ENCODE measurements at regions not wholly inside any gene's neighbourhood (a gene's known extent, or its start where the extent isn't known, plus 50 kb on each side); places are given as distances from the start of the nearest gene placed in this dataset.
"Not testable (repeated sequence)": the region's sequence is repeated elsewhere in the genome, so short reads cannot be mapped to it uniquely, and the experiment has no call there.

GRCh38 chr10:109215291-109216075, 707.8 kb downstream of the XPNPEP1 start (continued):
- TF ChIP-seq ZC3H11A (IDR thresholded peaks at IDR 0.05), result no peak
- no peak for TF ChIP-seq USF2 (IDR thresholded peaks at IDR 0.05)
- TF ChIP-seq REST (IDR thresholded peaks at IDR 0.05), result no peak
- TF ChIP-seq PBX3 (IDR thresholded peaks at IDR 0.05), result no peak

- CTCF ChIA-PET; DNase-seq (ENCODE audit: low read depth in 1 of 2, low spot score in 1 of 2): not testable (repeated sequence)
Observed at GRCh38 chr10:109214891-109215290, 708.4 kb downstream of the XPNPEP1 start.

GRCh38 chr10:109207361-109207760, 716.0 kb downstream of the XPNPEP1 start:
- FAIRE-seq (no peak), ATAC-seq (no peak), DNase-seq (ENCODE audit: low read depth in 1 of 2, low spot score in 1 of 2) (no peak)
- ChIA-PET POLR2A (no interaction called here), CTCF (interaction anchor here (0.7 kb wide), 1 partner anchor 13 kb away, joined by 3 read pairs; no protein-coding TSS in a partner anchor)
- Histone ChIP-seq H3K9me3 (no peaks in the 10 kb centered on the region), H3K4me1 (no peaks in the 10 kb centered on the region), H3K4me3 (no peak overlapping the region), H3K27ac (no peak overlapping the region), H3K4me2 (no peak overlapping the region)
- 0% methylated on average over 1 of the region's 1 CpG for WGBS (ENCODE audit: missing lambda C conversion rate)
- TF ChIP-seq FOSB (CRISPR knock-in tag; IDR thresholded peaks at IDR 0.05) (no peak), NPAS2 (CRISPR knock-in tag; IDR thresholded peaks at IDR 0.05; ENCODE audit: borderline replicate concordance) (no peak), POLR2A (IDR thresholded peaks at IDR 0.05; ENCODE audit: low read length) (no peak), HDAC2 (IDR thresholded peaks at IDR 0.05) (no peak), MYC (IDR thresholded peaks at IDR 0.05; ENCODE audit: borderline replicate concordance, low read length) (no peak), HMGXB4 (CRISPR knock-in tag; IDR thresholded peaks at IDR 0.05; ENCODE audit: borderline replicate concordance) (no peak)

More at GRCh38 chr10:109214891-109215290, 708.4 kb downstream of the XPNPEP1 start:
- H3K4me3 ChIP-seq, POLR2A ChIA-PET, H3K4me2 ChIP-seq, ATAC-seq, FAIRE-seq, H3K4me1 ChIP-seq, H3K27ac ChIP-seq, H3K9me3 ChIP-seq: not testable (repeated sequence)
- WGBS (ENCODE audit: missing lambda C conversion rate), result 3% methylated on average over 3 of the region's 3 CpGs

- no peaks in the 10 kb centered on the region for H3K9me3 ChIP-seq
- ATAC-seq (no peak), FAIRE-seq (no peak), DNase-seq (ENCODE audit: low read depth in 1 of 2, low spot score in 1 of 2) (no peak)
- H3K4me2 ChIP-seq, result no peak overlapping the region
- WGBS (ENCODE audit: missing lambda C conversion rate), result 2% methylated on average over 3 of the region's 3 CpGs
- H3K4me1 ChIP-seq, result no peaks in the 10 kb centered on the region
- H3K4me3 ChIP-seq, result no peak overlapping the region
- no peak overlapping the region for H3K27ac ChIP-seq
- ChIA-PET CTCF (no interaction called here), POLR2A (no interaction called here)
- TF ChIP-seq NR3C1 (IDR thresholded peaks at IDR 0.05), result no peak
- TF ChIP-seq BHLHE40 (IDR thresholded peaks at IDR 0.05; ENCODE audit: low read depth, low read length), result no peak
- TF ChIP-seq ATOH8 (CRISPR knock-in tag; IDR thresholded peaks at IDR 0.05; ENCODE audit: low read depth), result no peak
- TF ChIP-seq KDM5A (IDR thresholded peaks at IDR 0.05), result no peak
- TF ChIP-seq USF2 (IDR thresholded peaks at IDR 0.05), result no peak
- no peak for TF ChIP-seq RARB (CRISPR knock-in tag; IDR thresholded peaks at IDR 0.05)
- TF ChIP-seq EP300 (IDR thresholded peaks at IDR 0.05), result no peak
- no peak for TF ChIP-seq HDAC2 (IDR thresholded peaks at IDR 0.05)
- TF ChIP-seq CBX8 (IDR thresholded peaks at IDR 0.05), result no peak
- no peak for TF ChIP-seq HOXB13 (CRISPR knock-in tag; IDR thresholded peaks at IDR 0.05; ENCODE audit: low read depth)
- no peak for TF ChIP-seq HEYL (CRISPR knock-in tag; IDR thresholded peaks at IDR 0.05)
- TF ChIP-seq ZC3H11A (IDR thresholded peaks at IDR 0.05), result no peak
- TF ChIP-seq FOSL2 (IDR thresholded peaks at IDR 0.05), result no peak
- no peak for TF ChIP-seq FOSL2 (CRISPR knock-in tag; IDR thresholded peaks at IDR 0.05)
- TF ChIP-seq RNF2 (IDR thresholded peaks at IDR 0.05; ENCODE audit: borderline replicate concordance, low read depth), result no peak
Observed at GRCh38 chr10:109205929-109206585, 717.3 kb downstream of the XPNPEP1 start.
